ENCODE measurements at regions not wholly inside any gene's neighbourhood (a gene's known extent, or its start where the extent isn't known, plus 50 kb on each side); places are given as distances from the start of the nearest gene placed in this dataset.

- no peaks in the 10 kb centered on the region for H3K9me3 ChIP-seq
- H3K27me3 ChIP-seq: no peaks in the 10 kb centered on the region
- no peak overlapping the region for H3K4me3 ChIP-seq
- H3K4me1 ChIP-seq: no peaks in the 10 kb centered on the region
- H3K36me3 ChIP-seq: no peaks in the 10 kb centered on the region
- H3K27ac ChIP-seq: no peak overlapping the region
- no peak for DNase-seq (ENCODE audit: low spot score)
- no peak for TF ChIP-seq CTCF (IDR thresholded peaks at IDR 0.05)
Measured at GRCh38 chr12:19657732-19658130, 218.4 kb downstream of the AEBP2 start.

- no peak for TF ChIP-seq CTCF (IDR thresholded peaks at IDR 0.05)
- H3K9me3 ChIP-seq: no peaks in the 10 kb centered on the region
Measured at GRCh38 chr12:19659086-19659485, 219.8 kb downstream of the AEBP2 start.

GRCh38 chr12:19659501-19659900 is 220.2 kb downstream of the AEBP2 start:
- no peak overlapping the region for H3K27ac ChIP-seq
- no peaks in the 10 kb centered on the region for H3K9me3 ChIP-seq
- H3K4me3 ChIP-seq: no peak overlapping the region
- no peaks in the 10 kb centered on the region for H3K36me3 ChIP-seq
- H3K27me3 ChIP-seq: no peaks in the 10 kb centered on the region
- TF ChIP-seq CTCF (IDR thresholded peaks at IDR 0.05): no peak
- DNase-seq (ENCODE audit: low spot score): no peak
- H3K4me1 ChIP-seq: no peaks in the 10 kb centered on the region

More at GRCh38 chr12:19659086-19659485, 219.8 kb downstream of the AEBP2 start:
- no peaks in the 10 kb centered on the region for H3K27me3 ChIP-seq
- no peak overlapping the region for H3K4me3 ChIP-seq
- H3K36me3 ChIP-seq: no peaks in the 10 kb centered on the region
- no peaks in the 10 kb centered on the region for H3K4me1 ChIP-seq
- DNase-seq (ENCODE audit: low spot score): no peak
- H3K27ac ChIP-seq: no peak overlapping the region

- TF ChIP-seq CTCF (IDR thresholded peaks at IDR 0.05): no peak
- Histone ChIP-seq H3K27ac (no peak overlapping the region), H3K9me3 (no peaks in the 10 kb centered on the region), H3K27me3 (no peaks in the 10 kb centered on the region), H3K36me3 (no peaks in the 10 kb centered on the region), H3K4me3 (no peak overlapping the region), H3K4me1 (no peaks in the 10 kb centered on the region)
- DNase-seq (ENCODE audit: low spot score): no peak
Measured at GRCh38 chr12:19665121-19665900, 226.0 kb downstream of the AEBP2 start.

- no peak for TF ChIP-seq CTCF (IDR thresholded peaks at IDR 0.05)
- H3K27ac ChIP-seq: no peak overlapping the region
- no peaks in the 10 kb centered on the region for H3K36me3 ChIP-seq
- no peaks in the 10 kb centered on the region for H3K27me3 ChIP-seq
- DNase-seq (ENCODE audit: low spot score): no peak
- H3K4me3 ChIP-seq: no peak overlapping the region
- no peaks in the 10 kb centered on the region for H3K9me3 ChIP-seq
- no peaks in the 10 kb centered on the region for H3K4me1 ChIP-seq
Measured at GRCh38 chr12:19666070-19666469, 226.8 kb downstream of the AEBP2 start.

- no peaks in the 10 kb centered on the region for H3K36me3 ChIP-seq
- H3K27me3 ChIP-seq: no peaks in the 10 kb centered on the region
- H3K9me3 ChIP-seq: no peaks in the 10 kb centered on the region
- TF ChIP-seq CTCF (IDR thresholded peaks at IDR 0.05): no peak
- H3K4me1 ChIP-seq: no peaks in the 10 kb centered on the region
- H3K4me3 ChIP-seq: no peak overlapping the region
- DNase-seq (ENCODE audit: low spot score): no peak
- H3K27ac ChIP-seq: no peak overlapping the region
Measured at GRCh38 chr12:19669793-19670192, 230.5 kb downstream of the AEBP2 start.
